ENCODE measurements at regions not wholly inside any gene's neighbourhood (a gene's known extent, or its start where the extent isn't known, plus 50 kb on each side); places are given as distances from the start of the nearest gene placed in this dataset.

GRCh38 chr6:101090281-101090680 lies 209.2 kb upstream of the ASCC3 start:
- TF ChIP-seq RAD21 (IDR thresholded peaks at IDR 0.05), result no peak
- no peak for TF ChIP-seq CTCF (IDR thresholded peaks at IDR 0.05; ENCODE audit: low read depth, low read length, missing input control)
- TF ChIP-seq SP1 (IDR thresholded peaks at IDR 0.05), result no peak
- no peak for TF ChIP-seq MAX (IDR thresholded peaks at IDR 0.05)
- TF ChIP-seq, protein P1, sequence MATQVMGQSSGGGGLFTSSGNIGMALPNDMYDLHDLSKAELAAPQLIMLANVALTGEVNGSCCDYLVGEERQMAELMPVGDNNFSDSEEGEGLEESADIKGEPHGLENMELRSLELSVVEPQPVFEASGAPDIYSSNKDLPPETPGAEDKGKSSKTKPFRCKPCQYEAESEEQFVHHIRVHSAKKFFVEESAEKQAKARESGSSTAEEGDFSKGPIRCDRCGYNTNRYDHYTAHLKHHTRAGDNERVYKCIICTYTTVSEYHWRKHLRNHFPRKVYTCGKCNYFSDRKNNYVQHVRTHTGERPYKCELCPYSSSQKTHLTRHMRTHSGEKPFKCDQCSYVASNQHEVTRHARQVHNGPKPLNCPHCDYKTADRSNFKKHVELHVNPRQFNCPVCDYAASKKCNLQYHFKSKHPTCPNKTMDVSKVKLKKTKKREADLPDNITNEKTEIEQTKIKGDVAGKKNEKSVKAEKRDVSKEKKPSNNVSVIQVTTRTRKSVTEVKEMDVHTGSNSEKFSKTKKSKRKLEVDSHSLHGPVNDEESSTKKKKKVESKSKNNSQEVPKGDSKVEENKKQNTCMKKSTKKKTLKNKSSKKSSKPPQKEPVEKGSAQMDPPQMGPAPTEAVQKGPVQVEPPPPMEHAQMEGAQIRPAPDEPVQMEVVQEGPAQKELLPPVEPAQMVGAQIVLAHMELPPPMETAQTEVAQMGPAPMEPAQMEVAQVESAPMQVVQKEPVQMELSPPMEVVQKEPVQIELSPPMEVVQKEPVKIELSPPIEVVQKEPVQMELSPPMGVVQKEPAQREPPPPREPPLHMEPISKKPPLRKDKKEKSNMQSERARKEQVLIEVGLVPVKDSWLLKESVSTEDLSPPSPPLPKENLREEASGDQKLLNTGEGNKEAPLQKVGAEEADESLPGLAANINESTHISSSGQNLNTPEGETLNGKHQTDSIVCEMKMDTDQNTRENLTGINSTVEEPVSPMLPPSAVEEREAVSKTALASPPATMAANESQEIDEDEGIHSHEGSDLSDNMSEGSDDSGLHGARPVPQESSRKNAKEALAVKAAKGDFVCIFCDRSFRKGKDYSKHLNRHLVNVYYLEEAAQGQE (IDR thresholded peaks at IDR 0.05), result no peak
- no peak for TF ChIP-seq FOXA1 (IDR thresholded peaks at IDR 0.05)
- TF ChIP-seq YY1 (IDR thresholded peaks at IDR 0.05), result no peak
